Kasumi-1 (cell line): ENCODE measurements at regions not wholly inside any gene's neighbourhood (a gene's known extent, or its start where the extent isn't known, plus 50 kb on each side); places are given as distances from the start of the nearest gene placed in this dataset.
"Not testable (repeated sequence)": the region's sequence is repeated elsewhere in the genome, so short reads cannot be mapped to it uniquely, and the experiment has no call there.

Source experiments
- DNase-seq, 2 experiments: peaks; one replicate each; lab custom pipeline; 2025; lab: John Stamatoyannopoulos, UW

- no peak for DNase-seq
Observed at GRCh38 chr11:130550984-130551383, 102.5 kb downstream of the ADAMTS15 start.

GRCh38 chr11:130551388-130551787, 102.9 kb downstream of the ADAMTS15 start:
- DNase-seq, result no peak

- no peak for DNase-seq
Observed at GRCh38 chr11:130553306-130553705, 104.9 kb downstream of the ADAMTS15 start.

GRCh38 chr11:130554241-130555055, 106.0 kb downstream of the ADAMTS15 start:
- DNase-seq, result no peak

- DNase-seq, result peak in 1 of 2 experiments; percentile 6
Observed at GRCh38 chr11:130555251-130555841, 106.9 kb downstream of the ADAMTS15 start.

GRCh38 chr11:130560000-130560780, 111.7 kb downstream of the ADAMTS15 start:
- no peak for DNase-seq

GRCh38 chr11:130560781-130561109, 112.3 kb downstream of the ADAMTS15 start:
- no peak for DNase-seq

- DNase-seq, result no peak
Observed at GRCh38 chr11:130561441-130561881, 113.0 kb downstream of the ADAMTS15 start.

- no peak for DNase-seq
Observed at GRCh38 chr11:130562549-130562948, 114.1 kb downstream of the ADAMTS15 start.

- DNase-seq, result not testable (repeated sequence)
Observed at GRCh38 chr11:130566360-130566759, 117.9 kb downstream of the ADAMTS15 start.

- DNase-seq, result no peak
Observed at GRCh38 chr11:130571519-130571918, 123.1 kb downstream of the ADAMTS15 start.

- DNase-seq, result no peak
Observed at GRCh38 chr11:130571947-130572584, 123.6 kb downstream of the ADAMTS15 start.

- no peak for DNase-seq
Observed at GRCh38 chr11:130573767-130574166, 125.3 kb downstream of the ADAMTS15 start.

- DNase-seq, result peak in 1 of 2 experiments; percentile 9
Observed at GRCh38 chr11:130574740-130575139, 126.3 kb downstream of the ADAMTS15 start.

GRCh38 chr11:130576146-130576545, 127.7 kb downstream of the ADAMTS15 start:
- DNase-seq, result no peak

- no peak for DNase-seq
Observed at GRCh38 chr11:130578738-130579368, 130.4 kb downstream of the ADAMTS15 start.

GRCh38 chr11:130580372-130580771, 131.9 kb downstream of the ADAMTS15 start:
- no peak for DNase-seq

GRCh38 chr11:130580891-130581492, 132.5 kb downstream of the ADAMTS15 start:
- no peak for DNase-seq

- no peak for DNase-seq
Observed at GRCh38 chr11:130581646-130582045, 133.2 kb downstream of the ADAMTS15 start.

- DNase-seq, result no peak
Observed at GRCh38 chr11:130582176-130582575, 133.7 kb downstream of the ADAMTS15 start.

- DNase-seq, result no peak
Observed at GRCh38 chr11:130582981-130583380, 134.5 kb downstream of the ADAMTS15 start.
